ENCODE measurements at regions not wholly inside any gene's neighbourhood (a gene's known extent, or its start where the extent isn't known, plus 50 kb on each side); places are given as distances from the start of the nearest gene placed in this dataset.

GRCh38 chr15:100714034-100714748, 111.8 kb downstream of the ASB7 start:
- Histone ChIP-seq H3K27ac (no peak overlapping the region), H3K4me3 (no peak overlapping the region), H3K36me3 (no peaks in the 10 kb centered on the region), H3K4me1 (no peaks in the 10 kb centered on the region), H3K27me3 (replicated peaks in 1 of 7) (peaks cover 0 to 7% (median 0%) of the 10 kb centered on the region in 7 donors), H3K9me3 (no peaks in the 10 kb centered on the region)
- WGBS, 5 donors = 75 to 88% (median 83%) methylated on average over 13 of the region's 13 CpGs
- TF ChIP-seq CTCF (IDR thresholded peaks at IDR 0.05 in 8 of 11, conservative IDR thresholded peaks at IDR 0.05 in 3 of 11) (no peak), POLR2A (IDR thresholded peaks at IDR 0.05) (no peak), POLR2AphosphoS5 (IDR thresholded peaks at IDR 0.05) (no peak)
- peak; percentile 62 for DNase-seq
- intact Hi-C loops (cut with DNase I; ENCODE audit: low total_unique reads) = no loop called here

- peak; percentile 53 for DNase-seq
These were observed 112.5 kb downstream of the ASB7 start for GRCh38 chr15:100714749-100715342.

GRCh38 chr15:100715571-100716455, 113.4 kb downstream of the ASB7 start:
- 74 to 81% (median 79%) methylated on average over 13 to 17 of the region's 17 CpGs for WGBS, 5 donors
- H3K9me3 ChIP-seq = no peaks in the 10 kb centered on the region
- no peak overlapping the region for H3K27ac ChIP-seq
- TF ChIP-seq POLR2AphosphoS5 (IDR thresholded peaks at IDR 0.05) (peak in 1 of 3 donors; percentile 19), POLR2A (IDR thresholded peaks at IDR 0.05) (no peak)
- no peaks in the 10 kb centered on the region for H3K36me3 ChIP-seq
- DNase-seq = peak; percentile 60
- H3K27me3 ChIP-seq (replicated peaks in 1 of 7) = peaks cover 0 to 7% (median 0%) of the 10 kb centered on the region in 7 donors
- no peak overlapping the region for H3K4me3 ChIP-seq
- H3K4me1 ChIP-seq = no peaks in the 10 kb centered on the region
- intact Hi-C loops (cut with DNase I; ENCODE audit: low total_unique reads) = no loop called here

More at GRCh38 chr15:100714749-100715342, 112.5 kb downstream of the ASB7 start:
- TF ChIP-seq POLR2A (IDR thresholded peaks at IDR 0.05) (no peak), POLR2AphosphoS5 (IDR thresholded peaks at IDR 0.05) (no peak)
- Histone ChIP-seq H3K4me1 (no peaks in the 10 kb centered on the region), H3K27ac (no peak overlapping the region), H3K9me3 (no peaks in the 10 kb centered on the region), H3K36me3 (no peaks in the 10 kb centered on the region), H3K27me3 (replicated peaks in 1 of 7) (peaks cover 0 to 7% (median 0%) of the 10 kb centered on the region in 7 donors), H3K4me3 (no peak overlapping the region)
- 81 to 90% (median 84%) methylated on average over 14 of the region's 14 CpGs for whole genome bisulfite sequencing, 5 donors
- intact Hi-C loops (cut with DNase I; ENCODE audit: low total_unique reads) = no loop called here

GRCh38 chr15:100716456-100717085, 114.2 kb downstream of the ASB7 start:
- peaks cover 0 to 7% (median 0%) of the 10 kb centered on the region in 7 donors for H3K27me3 ChIP-seq (replicated peaks in 1 of 7)
- no peaks in the 10 kb centered on the region for H3K9me3 ChIP-seq
- WGBS, 5 donors = 86 to 92% (median 88%) methylated on average over 9 to 10 of the region's 10 CpGs
- peak; percentile 38 for DNase-seq
- H3K4me1 ChIP-seq = no peaks in the 10 kb centered on the region
- intact Hi-C loops (cut with DNase I; ENCODE audit: low total_unique reads) = no loop called here
- H3K36me3 ChIP-seq = no peaks in the 10 kb centered on the region
- H3K27ac ChIP-seq = no peak overlapping the region
- H3K4me3 ChIP-seq = no peak overlapping the region
- TF ChIP-seq POLR2A (IDR thresholded peaks at IDR 0.05) (no peak), POLR2AphosphoS5 (IDR thresholded peaks at IDR 0.05) (no peak), CTCF (IDR thresholded peaks at IDR 0.05 in 8 of 11, conservative IDR thresholded peaks at IDR 0.05 in 3 of 11) (no peak)
